H1 (cell line): ENCODE measurements at regions not wholly inside any gene's neighbourhood (a gene's known extent, or its start where the extent isn't known, plus 50 kb on each side); places are given as distances from the start of the nearest gene placed in this dataset.

Source experiments
- CEBPB ChIP-seq: IDR thresholded peaks from 2 replicates; pipeline ENCODE4 v1.6.1; 2012; ENCODE audit warnings: low read depth, low read length
- CHD2 ChIP-seq: IDR thresholded peaks from 2 replicates; pipeline ENCODE4 v1.6.1; 2012; ENCODE audit warnings: low read length, improper control_type of control experiment
- CREB1 ChIP-seq: IDR thresholded peaks from 2 replicates; pipeline ENCODE4 v1.6.1; 2012; ENCODE audit warnings: inconsistent platforms
- EGR1 ChIP-seq: IDR thresholded peaks from 2 replicates; pipeline ENCODE4 v1.6.1; 2011; ENCODE audit warnings: low read depth, low read length, borderline replicate concordance
- EP300 ChIP-seq, 2 experiments: IDR thresholded peaks; 1 replicate in 1 of 2; 2 replicates in 1 of 2; pipeline ENCODE4 v1.6.1; 2011 to 2012; ENCODE audit warnings: low read depth in 2 of 2, low read length in 2 of 2, mild to moderate bottlenecking in 2 of 2, borderline replicate concordance in 1 of 2, inconsistent platforms in 1 of 2, moderate library complexity in 1 of 2
- EZH2 ChIP-seq: fragments of 200-600 bp; sonication (generic); IDR thresholded peaks from 2 replicates; pipeline ENCODE4 v1.7.1; 2012; ENCODE audit warnings: low read depth, mild to moderate bottlenecking, moderate library complexity, low read length, inconsistent platforms; ENCODE audit not compliant: severe bottlenecking
- GTF2F1 ChIP-seq: IDR thresholded peaks from 2 replicates; pipeline ENCODE4 v1.6.1; 2012; ENCODE audit warnings: low read depth, low read length, improper control_type of control experiment, borderline replicate concordance
- POLR2A ChIP-seq, 2 experiments: IDR thresholded peaks; 1 replicate in 1 of 2; 2 replicates in 1 of 2; pipeline ENCODE4 v1.6.1; 2011; ENCODE audit warnings: low read depth in 2 of 2, low read length in 2 of 2, mild to moderate bottlenecking in 2 of 2; ENCODE audit errors: control extremely low read depth in 1 of 2
- POLR2AphosphoS5 ChIP-seq: IDR thresholded peaks from 2 replicates; pipeline ENCODE4 v1.6.1; 2011; ENCODE audit warnings: low read depth, low read length
- SIRT6 ChIP-seq: IDR thresholded peaks from one replicate; pipeline ENCODE4 v1.7.1; 2012; ENCODE audit warnings: low read length, inconsistent platforms
- SUZ12 ChIP-seq: fragments of 200-600 bp; sonication (generic); IDR thresholded peaks from 2 replicates; pipeline ENCODE4 v1.6.1; 2012; ENCODE audit warnings: mild to moderate bottlenecking, inconsistent platforms, low read length, moderate library complexity, mixed read lengths
- YY1 ChIP-seq: IDR thresholded peaks from 2 replicates; pipeline ENCODE4 v1.6.1; 2011; ENCODE audit warnings: low read depth, mild to moderate bottlenecking, low read length
- ZNF274 ChIP-seq: IDR thresholded peaks from 2 replicates; pipeline ENCODE4 v1.7.0; 2012; ENCODE audit warnings: low read length, borderline replicate concordance; ENCODE audit errors: extremely low read depth
- TF ChIP-seq, protein P1 (sequence below), 3 experiments: IDR thresholded peaks; 1 replicate in 2 of 3; 2 replicates in 1 of 3; pipeline versions ENCODE4 v1.5.1 to v1.6.1; 2011; ENCODE audit warnings: low read length in 3 of 3, mild to moderate bottlenecking in 3 of 3, inconsistent platforms in 2 of 3, low read depth in 1 of 3, moderate library complexity in 1 of 3; ENCODE audit not compliant: insufficient read depth in 1 of 3; ENCODE audit errors: control extremely low read depth in 1 of 3

DNA sequence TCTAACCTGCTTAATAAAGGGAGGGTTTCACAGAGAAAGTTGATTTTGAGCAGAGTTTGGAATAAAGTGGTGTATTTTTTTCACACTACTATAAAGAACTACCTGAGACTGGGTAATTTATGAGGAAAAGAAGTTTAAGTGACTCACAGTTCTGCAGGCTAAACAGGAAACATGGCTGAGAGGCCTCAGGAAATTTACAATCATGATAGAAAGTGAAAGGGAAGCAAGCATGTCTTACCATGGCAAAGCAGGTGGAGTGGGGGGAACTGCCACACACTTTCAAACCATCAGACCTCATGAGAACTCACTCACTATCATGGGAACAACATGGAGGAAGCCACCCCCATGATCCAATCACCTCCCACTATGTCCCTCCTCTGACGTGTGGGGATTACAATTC is 546.7 kb downstream of the EPHA4 start:
- TF ChIP-seq ZNF274 (no peak), EGR1 (no peak), POLR2AphosphoS5 (no peak), POLR2A (IDR thresholded peaks at IDR 0.05; ENCODE audit: control extremely low read depth in 1 of 2, low read depth in 2 of 2, low read length in 2 of 2) (no peak), CHD2 (no peak), EZH2 (no peak), CREB1 (no peak), GTF2F1 (no peak), EP300 (IDR thresholded peaks at IDR 0.05; ENCODE audit: borderline replicate concordance in 1 of 2, low read depth in 2 of 2, low read length in 2 of 2) (no peak), SIRT6 (no peak), CEBPB (no peak), YY1 (no peak), SUZ12 (no peak)
- TF ChIP-seq, protein P1, sequence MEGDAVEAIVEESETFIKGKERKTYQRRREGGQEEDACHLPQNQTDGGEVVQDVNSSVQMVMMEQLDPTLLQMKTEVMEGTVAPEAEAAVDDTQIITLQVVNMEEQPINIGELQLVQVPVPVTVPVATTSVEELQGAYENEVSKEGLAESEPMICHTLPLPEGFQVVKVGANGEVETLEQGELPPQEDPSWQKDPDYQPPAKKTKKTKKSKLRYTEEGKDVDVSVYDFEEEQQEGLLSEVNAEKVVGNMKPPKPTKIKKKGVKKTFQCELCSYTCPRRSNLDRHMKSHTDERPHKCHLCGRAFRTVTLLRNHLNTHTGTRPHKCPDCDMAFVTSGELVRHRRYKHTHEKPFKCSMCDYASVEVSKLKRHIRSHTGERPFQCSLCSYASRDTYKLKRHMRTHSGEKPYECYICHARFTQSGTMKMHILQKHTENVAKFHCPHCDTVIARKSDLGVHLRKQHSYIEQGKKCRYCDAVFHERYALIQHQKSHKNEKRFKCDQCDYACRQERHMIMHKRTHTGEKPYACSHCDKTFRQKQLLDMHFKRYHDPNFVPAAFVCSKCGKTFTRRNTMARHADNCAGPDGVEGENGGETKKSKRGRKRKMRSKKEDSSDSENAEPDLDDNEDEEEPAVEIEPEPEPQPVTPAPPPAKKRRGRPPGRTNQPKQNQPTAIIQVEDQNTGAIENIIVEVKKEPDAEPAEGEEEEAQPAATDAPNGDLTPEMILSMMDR (IDR thresholded peaks at IDR 0.05; ENCODE audit: control extremely low read depth in 1 of 3, insufficient read depth in 1 of 3, low read depth in 1 of 3, low read length in 3 of 3), result no peak
